NCI-H345 treated with DMSO at 0.1 percent for 48 hours (cell line): ENCODE measurements at regions not wholly inside any gene's neighbourhood (a gene's known extent, or its start where the extent isn't known, plus 50 kb on each side); places are given as distances from the start of the nearest gene placed in this dataset.
"Not testable (repeated sequence)": the region's sequence is repeated elsewhere in the genome, so short reads cannot be mapped to it uniquely, and the experiment has no call there.

Experiments
- DNase-seq: peaks from one replicate; lab custom pipeline; 2025; ENCODE audit not compliant: unreplicated experiment; lab: John Stamatoyannopoulos, UW

DNA sequence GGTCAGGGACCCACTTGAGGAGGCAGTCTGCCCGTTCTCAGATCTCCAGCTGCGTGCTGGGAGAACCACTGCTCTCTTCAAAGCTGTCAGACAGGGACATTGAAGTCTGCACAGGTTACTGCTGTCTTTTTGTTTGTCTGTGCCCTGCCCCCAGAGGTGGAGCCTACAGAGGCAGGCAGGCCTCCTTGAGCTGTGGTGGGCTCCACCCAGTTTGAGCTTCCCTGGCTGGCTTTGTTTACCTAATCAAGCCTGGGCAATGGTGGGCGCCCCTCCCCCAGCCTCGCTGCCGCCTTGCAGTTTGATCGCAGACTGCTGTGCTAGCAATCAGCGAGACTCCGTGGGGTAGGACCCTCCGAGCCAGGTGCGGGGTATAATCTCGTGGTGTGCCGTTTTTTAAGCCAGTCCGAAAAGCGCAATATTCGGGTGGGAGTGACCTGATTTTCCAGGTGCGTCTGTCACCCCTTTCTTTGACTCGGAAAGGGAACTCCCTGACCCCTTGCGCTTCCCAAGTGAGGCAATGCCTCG, 375.4 kb downstream of the HTR1B start:
- DNase-seq: not testable (repeated sequence)

DNA sequence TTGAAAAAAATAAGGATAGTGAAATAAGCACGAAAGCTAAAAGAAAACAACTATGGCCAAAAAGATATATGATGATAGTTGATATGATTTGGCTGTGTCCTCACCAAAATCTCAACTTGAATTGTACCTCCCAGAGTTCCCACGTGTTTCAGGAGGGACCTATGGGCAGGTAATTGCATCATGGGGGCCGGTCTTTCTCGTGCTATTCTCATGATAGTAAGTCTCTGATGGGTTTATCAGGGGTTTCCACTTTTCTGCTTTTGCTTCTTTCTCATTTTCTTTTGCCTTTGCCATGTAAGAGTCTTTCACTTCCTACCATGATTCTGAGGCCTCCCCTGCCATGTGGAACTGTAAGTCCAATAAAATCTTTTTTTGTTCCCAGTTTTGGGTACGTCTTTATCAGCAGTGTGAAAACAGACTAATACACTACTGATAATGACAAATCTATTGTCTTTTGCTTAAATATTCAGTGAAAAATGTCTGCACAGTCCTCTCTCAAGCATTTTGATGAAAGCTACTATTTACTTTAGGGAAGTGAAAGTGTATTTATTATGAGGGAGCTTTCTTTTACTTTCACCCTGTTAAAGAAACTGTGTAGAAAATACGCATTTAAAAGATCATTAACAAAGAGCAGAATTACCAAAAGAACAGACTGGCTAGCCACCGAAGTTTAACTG, 389.1 kb downstream of the HTR1B start:
- DNase-seq: no peak

DNA sequence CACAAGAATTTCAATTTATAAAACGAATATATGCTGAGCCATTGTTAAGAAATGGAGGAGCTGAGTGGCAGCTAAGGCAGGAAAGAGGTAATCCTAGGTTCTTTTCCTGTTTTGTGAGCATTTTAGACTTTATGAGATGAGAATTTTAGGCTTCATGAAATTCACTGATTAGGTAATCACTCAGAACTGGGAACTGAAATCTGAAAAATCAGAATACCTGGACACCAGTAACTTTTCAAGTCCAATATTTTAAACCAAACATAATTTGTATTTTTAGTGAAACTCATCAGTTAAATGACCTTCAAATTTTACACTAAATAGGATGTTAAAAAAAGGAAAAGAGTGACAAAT, 389.9 kb downstream of the HTR1B start:
- DNase-seq: no peak

DNA sequence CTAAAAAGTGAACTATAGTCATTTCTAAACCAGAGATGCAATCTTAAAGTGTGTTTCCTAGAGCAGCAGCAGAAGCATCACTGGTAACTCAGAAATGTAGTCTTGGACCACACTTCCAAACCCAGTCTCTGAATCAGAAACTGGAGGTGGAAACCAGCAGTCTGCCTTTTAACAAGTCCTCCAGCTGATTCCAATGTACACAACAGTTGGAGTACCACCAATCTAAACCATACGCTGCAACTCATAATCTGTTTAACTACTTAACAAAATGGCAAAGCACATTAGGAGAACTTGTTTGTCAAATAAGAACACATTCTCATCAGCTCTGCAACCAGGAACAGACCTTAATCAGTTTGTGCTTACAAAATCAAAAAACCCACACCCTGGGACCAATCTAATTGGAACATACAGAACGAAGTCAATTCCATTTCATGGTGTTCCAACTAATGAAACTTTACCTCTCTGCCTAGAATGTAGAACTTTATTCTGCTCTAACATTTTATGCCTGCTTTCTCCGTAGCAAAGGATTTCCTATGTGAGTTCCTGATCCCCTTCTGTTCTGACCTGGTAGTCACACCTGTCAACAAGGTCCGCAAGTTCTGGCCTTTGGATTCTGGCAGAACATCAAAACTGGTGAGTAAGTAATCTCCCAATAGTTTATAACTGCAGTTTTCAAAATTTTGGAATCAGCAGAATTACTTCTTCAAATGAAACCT, 390.4 kb downstream of the HTR1B start:
- no peak for DNase-seq

DNA sequence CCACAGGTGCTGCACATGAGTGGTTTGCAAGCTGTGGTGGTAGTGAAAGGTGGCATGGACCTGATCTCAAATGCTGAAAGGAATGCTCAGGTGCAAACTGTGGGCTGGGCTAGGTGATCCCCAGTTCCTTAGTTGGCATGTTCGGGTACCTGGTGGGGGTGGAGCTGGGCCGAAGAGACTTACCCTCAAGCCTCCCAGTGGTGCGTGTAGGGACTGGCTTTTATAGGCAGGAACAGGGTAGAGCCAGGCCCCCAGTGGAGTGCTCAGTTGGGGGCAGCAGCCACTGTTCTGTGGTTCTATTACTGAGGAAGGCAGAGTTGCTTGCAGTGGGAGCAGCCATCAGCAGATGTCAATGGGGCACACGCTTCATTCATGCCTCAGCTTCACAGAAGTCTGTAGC, 399.8 kb downstream of the HTR1B start:
- DNase-seq: no peak

DNA sequence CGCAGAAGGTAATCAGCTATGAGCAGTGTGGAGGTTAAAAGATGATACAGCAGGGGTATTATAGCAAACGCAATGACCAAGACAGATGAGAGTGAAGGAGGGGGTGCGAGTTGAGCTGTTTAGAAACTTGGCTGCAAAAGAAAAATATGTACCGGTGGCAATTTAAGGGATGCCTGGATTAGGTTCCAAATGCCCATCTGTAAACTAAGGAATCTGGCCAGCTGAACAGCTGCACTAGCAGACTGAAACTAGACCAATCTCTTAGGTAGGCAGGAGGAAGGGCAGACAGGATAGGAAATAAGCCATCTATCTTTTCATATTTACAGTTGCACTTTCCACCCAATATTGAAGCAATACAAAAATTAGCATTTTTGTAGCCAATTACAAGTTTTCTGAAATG, 407.6 kb downstream of the HTR1B start:
- no peak for DNase-seq

DNA sequence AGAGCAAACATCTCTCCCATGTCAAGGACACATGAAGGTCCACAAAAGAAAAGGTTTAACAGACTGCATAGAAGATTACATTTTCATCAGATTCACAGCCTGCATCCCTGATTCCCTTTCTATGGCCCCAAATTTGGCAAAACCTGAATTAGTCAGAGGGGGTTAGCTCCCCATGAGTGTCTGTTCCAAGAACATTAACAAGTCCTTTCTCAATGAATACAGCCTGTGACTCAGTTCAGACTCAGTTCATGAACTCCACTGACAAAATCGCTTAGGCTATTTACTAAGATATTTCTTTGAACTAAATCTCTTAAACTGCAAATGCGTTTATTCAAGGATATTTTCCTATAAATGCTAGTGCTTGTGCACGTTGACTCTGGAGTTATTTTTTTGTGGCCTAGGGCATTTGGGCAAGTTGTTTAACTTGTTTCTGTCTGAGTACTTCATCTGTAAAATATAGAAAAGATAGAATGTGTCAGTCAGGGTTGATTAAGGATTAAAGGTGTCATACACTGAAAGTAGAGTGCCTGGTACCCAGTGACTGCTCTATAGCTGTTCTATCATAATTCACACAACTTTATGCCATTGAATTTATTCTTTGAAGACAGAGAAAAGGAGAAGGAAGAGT, 422.6 kb downstream of the HTR1B start:
- no peak for DNase-seq

DNA sequence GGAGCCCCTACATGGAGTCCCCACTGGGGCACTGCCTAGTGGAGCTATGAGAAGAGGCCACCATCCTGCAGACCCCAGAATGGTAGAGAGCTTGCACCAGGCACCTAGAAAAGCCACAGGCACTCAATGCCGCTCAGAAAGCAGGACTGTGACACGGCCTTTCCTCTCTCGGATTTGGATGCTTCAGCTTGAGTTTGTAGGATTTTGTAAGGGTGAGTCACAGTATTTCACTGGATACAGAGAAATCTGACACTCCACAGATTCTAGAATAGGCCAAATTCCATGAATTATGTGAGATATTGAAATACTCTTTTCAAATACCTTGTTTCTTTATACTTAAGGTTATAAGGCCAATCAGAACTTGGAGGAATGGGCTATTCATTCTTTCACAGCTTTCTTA, 424.5 kb downstream of the HTR1B start:
- DNase-seq: no peak

DNA sequence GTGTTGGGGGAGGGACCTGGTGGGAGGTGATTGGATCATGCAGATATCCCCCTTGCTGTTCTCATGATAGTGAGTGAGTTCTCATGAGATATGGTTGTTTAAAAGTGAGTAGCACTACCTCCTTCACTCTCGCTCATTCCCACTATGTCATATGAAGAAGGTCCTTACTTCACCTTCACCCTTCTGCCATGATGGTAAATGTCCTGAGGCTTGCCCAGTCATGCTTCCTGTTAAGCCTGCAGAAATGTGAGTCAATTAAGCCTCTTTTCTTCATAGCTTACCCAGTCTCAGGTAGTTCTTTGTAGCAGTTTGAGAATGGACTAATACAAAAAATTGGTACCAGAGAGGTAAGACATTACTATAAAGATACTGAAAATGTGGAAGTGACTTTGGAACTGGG, 425.9 kb downstream of the HTR1B start:
- no peak for DNase-seq

DNA sequence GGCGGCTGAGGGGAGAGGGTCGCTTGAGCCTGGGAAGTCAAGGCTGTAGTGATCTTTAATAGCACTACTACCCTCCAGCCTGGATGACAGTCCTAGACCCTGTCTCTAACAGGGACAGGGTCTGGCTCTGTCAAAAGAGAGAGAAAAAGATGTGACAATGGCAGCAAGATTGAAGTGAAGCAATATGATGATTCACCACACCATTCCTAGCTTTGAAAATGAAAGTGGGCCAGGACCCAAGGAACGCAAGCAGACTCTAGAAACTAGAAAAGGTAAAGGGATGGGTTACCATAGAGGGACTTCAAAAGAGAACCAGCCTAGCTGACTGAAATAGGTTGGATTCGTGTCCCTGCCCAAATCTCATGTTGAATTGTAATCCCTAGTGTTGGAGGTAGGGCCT, 426.9 kb downstream of the HTR1B start:
- no peak for DNase-seq

DNA sequence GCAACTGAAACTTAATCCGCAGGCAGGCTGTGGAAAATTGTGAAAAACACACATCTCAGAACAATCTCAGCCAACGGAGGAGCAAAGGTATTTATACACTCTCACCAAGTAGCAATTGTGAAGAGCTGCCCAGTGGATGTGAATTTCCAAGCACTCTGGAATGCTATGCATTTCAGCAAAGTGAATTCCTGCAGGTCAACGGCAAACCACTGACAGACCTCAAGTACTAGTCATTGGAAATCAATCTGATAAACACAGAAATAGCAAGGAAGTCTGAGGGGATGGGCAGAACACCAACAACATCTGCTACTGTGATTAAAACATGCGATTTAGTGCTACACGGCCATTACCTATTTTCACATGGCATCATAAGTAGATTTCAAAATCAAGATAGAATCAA, 429.1 kb downstream of the HTR1B start:
- no peak for DNase-seq

DNA sequence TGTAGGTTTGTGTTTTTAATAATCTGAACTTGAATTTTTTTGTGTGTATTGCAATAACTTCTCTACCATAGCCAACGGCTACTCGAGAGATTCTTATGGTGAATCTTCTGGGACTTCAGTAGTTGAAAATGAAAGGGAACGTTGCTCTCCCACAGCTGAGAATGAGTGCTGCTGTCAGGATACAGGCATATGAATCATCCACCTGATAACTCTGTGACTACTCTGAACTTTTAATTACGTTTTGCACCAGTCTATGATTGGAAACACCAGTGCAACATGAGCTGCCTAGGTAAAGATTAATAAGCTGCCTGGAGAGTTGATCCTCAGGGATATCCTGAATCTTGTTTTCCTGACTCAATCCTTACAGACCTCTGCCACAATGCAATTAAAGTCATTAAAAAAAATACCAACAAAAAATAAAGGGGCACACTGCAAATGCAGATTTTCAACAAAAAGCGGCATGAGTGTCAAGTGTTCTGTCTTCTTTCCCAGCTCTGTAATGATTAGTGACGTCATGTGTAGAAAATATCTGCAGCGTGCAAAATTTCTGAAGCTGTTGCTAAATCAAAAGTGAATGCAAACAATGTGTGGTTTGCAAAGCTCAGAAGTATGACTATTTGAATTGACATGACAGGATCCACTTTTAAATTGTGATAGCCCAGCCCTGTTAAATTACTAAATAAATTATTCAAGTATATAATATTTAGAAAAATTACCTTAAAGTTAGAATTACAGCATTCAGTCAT, 432.2 kb downstream of the HTR1B start:
- no peak for DNase-seq

DNA sequence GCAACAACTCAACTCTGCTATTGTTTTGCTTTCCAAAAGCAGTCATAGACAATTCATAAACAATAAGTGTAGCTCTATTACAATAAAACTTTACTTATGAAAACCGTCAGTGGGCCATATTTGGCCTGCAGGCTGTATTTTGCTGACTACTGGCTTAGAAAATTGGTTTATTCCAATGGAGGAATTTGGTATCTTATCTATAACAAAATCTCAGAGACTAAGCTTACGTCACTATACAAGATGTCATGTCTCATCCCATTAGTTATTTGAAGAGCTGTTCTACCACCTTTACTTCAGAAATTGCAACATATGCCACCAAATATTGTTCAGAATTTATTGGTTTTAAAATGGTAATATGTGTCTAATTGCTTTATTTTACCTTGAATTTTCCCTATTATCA, 436.9 kb downstream of the HTR1B start:
- no peak for DNase-seq

DNA sequence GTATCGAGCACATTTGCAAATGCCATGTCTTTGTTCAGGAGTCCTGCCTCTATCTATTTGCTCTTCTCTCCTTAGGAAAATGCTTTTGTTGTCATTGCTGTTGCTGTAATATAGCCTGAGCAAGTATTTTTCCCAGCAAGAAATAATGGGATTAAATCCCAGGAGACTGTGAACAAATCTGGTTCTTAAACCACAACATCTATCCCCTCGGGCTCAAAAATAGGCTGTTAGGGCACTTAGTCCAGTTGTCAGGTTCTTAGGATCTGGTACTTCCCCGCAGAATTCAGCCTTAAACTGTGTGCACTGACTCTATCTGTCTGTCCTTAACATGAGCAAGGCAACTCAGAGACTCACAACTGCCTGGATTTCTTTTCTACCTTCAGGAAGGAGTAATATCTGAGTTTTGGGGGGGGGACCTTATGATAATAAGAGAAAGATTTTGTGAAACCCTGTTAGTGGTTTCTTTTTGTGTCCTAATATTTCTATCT, 437.5 kb downstream of the HTR1B start:
- no peak for DNase-seq

DNA sequence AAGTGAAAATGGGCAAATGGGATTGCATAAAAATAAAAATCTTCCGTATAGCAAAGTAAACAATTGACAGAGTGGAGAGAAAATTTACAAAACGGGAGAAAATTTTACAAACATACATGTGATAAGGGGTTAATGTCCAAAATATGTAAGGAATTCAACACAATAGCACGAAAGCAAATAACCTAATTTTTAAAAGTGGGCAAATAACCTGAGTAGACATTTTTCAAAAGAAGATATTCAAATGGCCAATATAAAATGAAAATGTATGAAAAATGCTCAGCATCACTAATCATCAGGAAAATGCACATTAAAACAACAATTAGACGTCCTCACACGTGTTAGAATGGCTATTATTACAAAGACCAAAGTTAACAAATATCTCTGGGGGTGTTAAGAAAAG, 441.5 kb downstream of the HTR1B start:
- no peak for DNase-seq

DNA sequence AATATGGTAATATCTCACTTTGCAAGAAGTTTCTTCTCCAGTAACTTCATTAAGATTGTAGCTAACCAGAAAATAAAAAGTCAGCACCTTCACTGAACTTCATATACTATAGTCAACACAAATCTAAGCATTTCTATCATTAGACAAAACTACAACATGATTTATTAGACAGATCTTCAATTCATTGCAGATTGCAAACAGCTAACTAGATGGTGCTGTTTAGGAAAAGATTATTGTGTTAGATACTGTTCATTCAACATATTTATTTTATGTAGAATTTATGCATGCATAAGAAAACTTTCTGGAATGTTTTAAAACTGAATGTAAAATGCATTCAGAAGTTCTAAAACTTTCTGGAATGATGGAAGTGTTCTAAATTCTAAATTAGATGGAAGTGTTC, 442.1 kb downstream of the HTR1B start:
- no peak for DNase-seq

DNA sequence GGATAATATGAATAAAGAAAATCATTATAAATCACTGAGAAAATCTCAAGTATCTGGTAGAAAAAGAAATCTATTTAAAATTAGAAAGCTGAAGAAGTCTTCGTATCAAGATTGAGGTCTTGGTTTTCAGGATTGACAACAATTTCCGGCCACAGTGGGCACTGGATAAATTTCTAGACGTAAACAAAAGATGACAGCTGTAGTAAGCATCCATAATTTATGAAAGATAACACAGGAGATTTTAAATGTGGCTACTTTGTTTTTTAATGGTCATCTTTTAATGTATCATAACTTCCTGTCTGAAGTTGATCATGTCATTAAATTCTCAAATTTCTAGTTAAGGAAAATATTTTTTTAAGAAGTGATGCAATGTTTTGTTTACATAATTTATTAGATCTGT, 444.2 kb downstream of the HTR1B start:
- DNase-seq: no peak

DNA sequence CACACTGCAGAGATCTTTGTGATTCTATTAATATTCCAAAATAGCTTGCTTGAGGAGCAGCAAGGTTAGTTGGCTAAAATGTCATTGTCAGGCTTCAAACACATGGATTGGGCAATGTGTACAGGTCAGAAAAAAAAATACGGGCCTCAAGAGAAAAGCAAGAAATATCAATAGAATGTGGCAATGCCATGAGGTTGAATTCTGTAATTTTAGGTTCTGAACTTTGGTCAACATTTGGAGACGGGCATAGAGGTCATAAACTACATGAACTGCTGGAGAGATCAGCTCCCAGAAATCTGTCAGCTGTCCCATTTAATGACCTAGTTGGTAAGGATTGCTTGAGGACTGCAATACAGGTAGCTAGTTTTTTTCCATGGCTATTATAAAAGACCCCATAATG, 445.8 kb downstream of the HTR1B start:
- no peak for DNase-seq

DNA sequence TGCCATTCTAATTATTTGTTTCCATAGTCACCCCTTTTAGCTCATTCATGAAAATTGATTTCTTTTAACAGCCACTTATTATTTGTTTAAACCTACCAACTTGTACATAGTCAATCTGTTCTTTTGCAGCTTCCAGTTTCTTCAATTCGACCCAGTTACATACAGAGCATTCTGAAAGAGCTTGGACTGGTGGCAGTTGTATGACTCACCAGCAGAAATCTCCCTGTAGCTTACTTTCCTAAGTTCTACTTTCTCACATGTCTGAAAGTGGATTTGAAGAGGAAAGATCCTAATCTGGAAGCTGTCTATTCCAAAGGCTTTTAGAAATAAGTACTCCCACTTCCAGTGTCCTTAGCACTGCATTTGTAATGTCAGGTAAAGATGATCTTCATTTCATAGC, 447.9 kb downstream of the HTR1B start:
- no peak for DNase-seq

DNA sequence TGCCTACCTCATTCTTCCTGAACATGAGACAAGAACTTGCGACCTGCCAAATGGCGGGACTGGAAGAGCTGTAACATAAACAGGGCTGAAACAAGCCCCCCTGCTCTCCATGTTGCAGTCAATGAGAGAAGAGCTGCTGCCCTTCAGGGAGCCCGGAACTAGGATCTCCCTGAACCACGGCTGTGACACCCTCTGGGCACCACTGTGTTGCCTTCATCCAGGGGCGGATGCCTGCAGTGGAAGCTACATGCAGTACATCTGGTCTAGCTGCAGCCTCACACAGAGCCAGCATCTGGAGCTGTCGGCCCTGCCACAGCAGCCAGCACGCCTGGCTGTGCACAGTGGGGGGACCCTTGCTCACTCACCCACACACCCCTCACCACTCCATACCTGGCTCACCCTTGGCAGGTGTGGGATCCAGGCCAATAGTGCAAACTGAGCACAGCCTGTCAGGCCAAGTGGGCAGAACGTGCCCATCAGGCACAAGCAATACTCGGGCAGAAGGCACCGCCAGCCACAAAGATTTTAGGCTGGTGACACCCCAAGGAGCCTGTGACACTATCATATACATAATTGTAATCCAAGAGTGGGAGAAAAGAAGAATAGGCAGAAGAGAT, 451.3 kb downstream of the HTR1B start:
- DNase-seq: no peak

DNA sequence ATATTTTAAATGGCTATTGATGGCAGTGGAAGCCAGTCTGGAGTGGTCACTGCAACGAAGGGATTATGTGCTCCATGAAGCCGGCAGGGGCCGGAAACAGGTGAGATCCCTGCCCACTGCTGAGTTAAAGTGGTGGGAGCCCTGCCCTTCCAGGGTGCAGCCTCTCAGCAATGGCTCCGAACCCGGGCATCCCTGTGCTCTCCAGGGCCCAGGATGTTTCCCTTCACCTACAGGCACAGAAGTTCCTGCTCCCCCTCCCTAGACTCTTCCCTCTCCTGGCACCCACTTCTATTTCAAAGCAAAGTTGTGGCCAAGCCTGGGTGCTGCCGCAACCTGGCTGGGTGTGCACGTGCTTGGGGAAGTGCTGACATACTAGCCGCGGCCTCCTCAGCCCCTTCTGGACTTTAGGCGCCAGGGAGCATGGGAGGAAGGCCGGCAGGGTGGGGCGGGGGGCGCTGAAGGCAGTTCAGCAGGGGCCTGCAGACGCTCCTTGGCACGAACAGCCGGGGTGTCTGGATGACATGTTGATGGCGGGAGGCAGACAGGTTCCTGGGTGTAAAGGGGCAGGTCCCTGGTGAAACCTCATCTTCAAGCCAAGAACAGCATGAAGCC, 452.3 kb downstream of the HTR1B start:
- DNase-seq: no peak
